RWPE2 (cell line): ENCODE measurements at regions not wholly inside any gene's neighbourhood (a gene's known extent, or its start where the extent isn't known, plus 50 kb on each side); places are given as distances from the start of the nearest gene placed in this dataset.
A peak's percentile ranks its signal among the peaks of the same experiment; 100 is the strongest.

ENCODE experiments used
- ATAC-seq: fragments of 200-7000 bp; cut with Tn5 transposase; 3 replicates; pipeline ENCODE4 v1.9.1; 2021; ENCODE audit warnings: low read depth
- DNase-seq: peaks from one replicate; pipeline ENCODE4 v3.0.0-alpha.2; 2020; ENCODE audit warnings: low spot score
- H3K27ac ChIP-seq: fragments of 450-650 bp; 2 replicates; pipeline ENCODE4 v1.5.1; 2017; ENCODE audit warnings: mild to moderate bottlenecking; ENCODE audit not compliant: poor library complexity, severe bottlenecking
- H3K27me3 ChIP-seq: fragments of 250-450 bp; sonication (Bioruptor Pico); 2 replicates; pipeline ENCODE4 v1.5.1; 2021; ENCODE audit warnings: mild to moderate bottlenecking, moderate library complexity; ENCODE audit not compliant: insufficient read depth, poor library complexity, severe bottlenecking
- H3K36me3 ChIP-seq: fragments of 250-450 bp; sonication (Bioruptor Pico); 2 replicates; pipeline ENCODE4 v1.5.1; 2020; ENCODE audit warnings: low read depth, mild to moderate bottlenecking, moderate library complexity
- H3K4me1 ChIP-seq: fragments of 250-450 bp; sonication (Bioruptor Pico); 2 replicates; pipeline ENCODE4 v1.5.1; 2021; ENCODE audit warnings: mild to moderate bottlenecking, moderate library complexity; ENCODE audit not compliant: insufficient read depth, poor library complexity, severe bottlenecking
- H3K4me3 ChIP-seq: fragments of 250-450 bp; sonication (Bioruptor Pico); 2 replicates; pipeline ENCODE4 v1.5.1; 2021; ENCODE audit warnings: mild to moderate bottlenecking, moderate library complexity; ENCODE audit not compliant: severe bottlenecking
- H3K9me3 ChIP-seq: fragments of 250-450 bp; sonication (Bioruptor Pico); 2 replicates; pipeline ENCODE4 v1.5.1; 2021; ENCODE audit warnings: mild to moderate bottlenecking, moderate library complexity; ENCODE audit not compliant: severe bottlenecking
- CTCF ChIP-seq: fragments of 450-650 bp; IDR thresholded peaks from one replicate; pipeline ENCODE4 v1.5.1; 2017; ENCODE audit warnings: mild to moderate bottlenecking, moderate library complexity; ENCODE audit not compliant: poor library complexity, severe bottlenecking

DNA sequence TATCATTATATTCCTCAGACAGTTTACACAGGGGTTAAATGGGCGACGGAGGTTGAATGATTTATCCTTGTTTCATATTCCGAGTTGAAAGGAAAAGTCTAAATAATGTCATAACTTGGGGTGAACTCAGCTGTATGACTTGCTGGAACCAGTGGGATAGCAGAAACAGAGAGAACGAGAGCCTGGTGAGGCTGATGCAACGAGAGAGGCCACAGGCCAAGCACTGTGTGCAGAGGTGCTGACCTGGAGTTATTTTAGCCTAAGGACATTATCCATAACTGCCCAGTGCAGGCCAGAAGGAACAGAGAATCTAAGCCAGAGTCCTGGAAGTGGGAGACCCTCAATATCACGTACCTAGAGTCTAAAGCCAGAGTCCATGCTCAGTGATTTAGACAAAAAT, 394.9 kb downstream of the MAFB start:
- no peak overlapping the region for H3K4me3 ChIP-seq
- ATAC-seq (no peak; the same call in 2 of the 3 replicates), DNase-seq (no peak)
- H3K27ac ChIP-seq, result no peak overlapping the region
- H3K27me3 ChIP-seq, result peaks cover 3% of the 10 kb centered on the region
- no peaks in the 10 kb centered on the region for H3K36me3 ChIP-seq
- no peaks in the 10 kb centered on the region for H3K4me1 ChIP-seq
- no peak for TF ChIP-seq CTCF
- H3K9me3 ChIP-seq, result peaks cover 7% of the 10 kb centered on the region

DNA sequence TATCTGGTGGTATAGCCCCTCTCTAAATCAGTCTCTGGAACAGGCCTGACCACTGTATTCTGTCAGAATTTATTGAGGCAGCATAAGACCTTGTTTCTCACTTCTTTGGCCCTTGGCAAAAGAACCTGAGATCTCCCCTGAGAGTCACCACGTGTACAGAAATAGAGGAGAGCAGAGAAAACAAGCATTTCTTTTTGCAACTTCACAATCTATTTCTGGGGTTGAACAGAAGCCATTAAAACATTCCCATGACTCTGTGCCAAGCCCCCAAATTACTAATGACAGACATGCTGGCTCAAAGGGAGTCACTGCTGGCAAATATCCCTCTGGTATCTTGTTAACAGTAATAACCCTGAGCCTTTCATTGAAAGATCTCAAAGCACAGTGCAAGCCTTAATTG, 395.3 kb downstream of the MAFB start:
- Histone ChIP-seq H3K4me1 (no peaks in the 10 kb centered on the region), H3K9me3 (peaks cover 7% of the 10 kb centered on the region), H3K27ac (no peak overlapping the region), H3K27me3 (peaks cover 3% of the 10 kb centered on the region), H3K4me3 (no peak overlapping the region), H3K36me3 (no peaks in the 10 kb centered on the region)
- no peak for TF ChIP-seq CTCF
- no peak for DNase-seq
- no peak for ATAC-seq

DNA sequence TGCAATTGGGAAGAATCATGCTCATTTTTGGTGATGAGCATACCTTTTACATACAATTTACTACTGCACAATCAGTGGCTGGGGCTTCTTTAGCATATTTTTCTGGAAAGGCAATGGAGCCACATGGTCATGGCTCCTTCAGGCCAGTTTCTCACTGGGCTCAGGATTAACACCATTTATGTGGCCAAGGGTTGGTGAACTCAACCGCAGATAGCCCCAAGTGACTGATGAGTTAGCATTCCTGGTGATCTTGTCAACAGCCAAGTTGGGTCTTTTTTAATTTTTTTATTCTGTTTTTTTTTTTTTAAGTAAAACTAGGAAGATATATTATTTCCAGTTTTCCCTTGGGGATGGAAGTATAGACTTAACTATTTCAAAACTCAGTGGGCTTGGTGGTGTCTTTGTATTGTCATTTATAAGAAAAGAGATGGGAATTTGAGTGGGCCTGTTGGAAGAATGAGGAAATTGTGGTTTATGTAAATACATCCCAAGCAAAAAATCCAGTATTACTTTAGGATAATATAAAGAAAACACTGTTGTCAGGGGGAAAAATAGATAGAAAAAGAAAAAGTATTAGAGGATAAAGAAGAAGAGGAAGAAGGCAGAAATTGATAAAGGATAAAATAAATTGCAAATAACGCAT, 397.4 kb downstream of the MAFB start:
- Histone ChIP-seq H3K4me1 (peaks cover 7% of the 10 kb centered on the region), H3K27ac (no peak overlapping the region), H3K9me3 (no peaks in the 10 kb centered on the region), H3K4me3 (no peak overlapping the region), H3K27me3 (no peaks in the 10 kb centered on the region), H3K36me3 (no peaks in the 10 kb centered on the region)
- no peak for TF ChIP-seq CTCF
- no peak for DNase-seq
- ATAC-seq, result no peak

DNA sequence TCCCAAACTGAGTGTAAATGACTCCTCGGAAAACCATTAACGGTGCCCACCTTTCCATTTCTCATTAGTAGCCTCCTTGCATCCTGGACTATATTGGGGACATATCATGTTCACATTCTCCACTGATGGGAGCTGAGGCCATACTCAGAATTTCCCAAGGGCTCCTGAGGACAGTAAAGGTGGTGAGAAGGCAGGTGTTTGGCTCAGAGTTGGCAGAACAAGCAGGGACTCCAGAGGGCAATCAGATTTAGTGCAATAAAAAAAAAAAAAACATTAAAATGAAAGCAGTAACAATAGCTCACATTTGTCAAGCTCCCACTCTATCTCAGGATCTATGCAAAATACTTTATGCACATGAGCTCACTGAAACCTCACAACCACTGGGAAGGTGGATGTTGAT, 401.4 kb downstream of the MAFB start:
- H3K4me1 ChIP-seq, result peaks cover 27% of the 10 kb centered on the region
- no peak overlapping the region for H3K4me3 ChIP-seq
- H3K9me3 ChIP-seq, result no peaks in the 10 kb centered on the region
- ATAC-seq (no peak), DNase-seq (no peak)
- no peaks in the 10 kb centered on the region for H3K27me3 ChIP-seq
- peak overlapping the region; percentile 14 for H3K27ac ChIP-seq
- no peak for TF ChIP-seq CTCF
- no peaks in the 10 kb centered on the region for H3K36me3 ChIP-seq

- ATAC-seq (peak; percentile 87), DNase-seq (peak; percentile 98)
- TF ChIP-seq CTCF, result peak; percentile 27
- H3K9me3 ChIP-seq, result no peaks in the 10 kb centered on the region
- H3K4me1 ChIP-seq, result peaks cover 27% of the 10 kb centered on the region
- no peaks in the 10 kb centered on the region for H3K36me3 ChIP-seq
- no peak overlapping the region for H3K4me3 ChIP-seq
- H3K27ac ChIP-seq, result peak overlapping the region; percentile 14
- H3K27me3 ChIP-seq, result no peaks in the 10 kb centered on the region
Observed at GRCh38 chr20:40286975-40287531, 402.0 kb downstream of the MAFB start.
